Erythroblast (primary cell): ENCODE measurements at regions not wholly inside any gene's neighbourhood (a gene's known extent, or its start where the extent isn't known, plus 50 kb on each side); places are given as distances from the start of the nearest gene placed in this dataset.

Experiments
- GATA1 ChIP-seq: IDR thresholded peaks from 2 replicates; pipeline ENCODE4 v1.6.1; 2011; ENCODE audit warnings: low read depth, mild to moderate bottlenecking, control low read depth, low read length, moderate library complexity
- POLR2A ChIP-seq: IDR thresholded peaks from 2 replicates; pipeline ENCODE4 v1.6.1; 2011; ENCODE audit warnings: mild to moderate bottlenecking, low read length

GRCh38 chr2:15734674-15735483 is 143.2 kb downstream of the DDX1 start:
- TF ChIP-seq POLR2A = no peak
- TF ChIP-seq GATA1 = no peak
